Panc1 (cell line): ENCODE measurements at regions not wholly inside any gene's neighbourhood (a gene's known extent, or its start where the extent isn't known, plus 50 kb on each side); places are given as distances from the start of the nearest gene placed in this dataset.

ENCODE experiments used
- POLR2AphosphoS5 ChIP-seq: IDR thresholded peaks from 2 replicates; pipeline ENCODE4 v1.6.1; 2012; ENCODE audit warnings: mild to moderate bottlenecking, low read depth, low read length, moderate library complexity
- REST ChIP-seq, 2 experiments: IDR thresholded peaks; 2 replicates each; pipeline ENCODE4 v1.6.1; 2011 to 2012; ENCODE audit warnings: low read depth in 2 of 2, control low read depth in 1 of 2, low read length in 1 of 2, mild to moderate bottlenecking in 1 of 2, moderate library complexity in 1 of 2; ENCODE audit not compliant: insufficient read depth in 1 of 2
- SIN3A ChIP-seq: IDR thresholded peaks from 2 replicates; pipeline ENCODE4 v1.6.1; 2012; ENCODE audit warnings: low read depth, mild to moderate bottlenecking, low read length, moderate library complexity, borderline replicate concordance; ENCODE audit not compliant: insufficient read depth
- TF ChIP-seq, protein P1 (sequence below): fragments of 450-650 bp; IDR thresholded peaks from 2 replicates; pipeline ENCODE4 v1.5.1; 2017; ENCODE audit warnings: mild to moderate bottlenecking

- TF ChIP-seq, protein P1, sequence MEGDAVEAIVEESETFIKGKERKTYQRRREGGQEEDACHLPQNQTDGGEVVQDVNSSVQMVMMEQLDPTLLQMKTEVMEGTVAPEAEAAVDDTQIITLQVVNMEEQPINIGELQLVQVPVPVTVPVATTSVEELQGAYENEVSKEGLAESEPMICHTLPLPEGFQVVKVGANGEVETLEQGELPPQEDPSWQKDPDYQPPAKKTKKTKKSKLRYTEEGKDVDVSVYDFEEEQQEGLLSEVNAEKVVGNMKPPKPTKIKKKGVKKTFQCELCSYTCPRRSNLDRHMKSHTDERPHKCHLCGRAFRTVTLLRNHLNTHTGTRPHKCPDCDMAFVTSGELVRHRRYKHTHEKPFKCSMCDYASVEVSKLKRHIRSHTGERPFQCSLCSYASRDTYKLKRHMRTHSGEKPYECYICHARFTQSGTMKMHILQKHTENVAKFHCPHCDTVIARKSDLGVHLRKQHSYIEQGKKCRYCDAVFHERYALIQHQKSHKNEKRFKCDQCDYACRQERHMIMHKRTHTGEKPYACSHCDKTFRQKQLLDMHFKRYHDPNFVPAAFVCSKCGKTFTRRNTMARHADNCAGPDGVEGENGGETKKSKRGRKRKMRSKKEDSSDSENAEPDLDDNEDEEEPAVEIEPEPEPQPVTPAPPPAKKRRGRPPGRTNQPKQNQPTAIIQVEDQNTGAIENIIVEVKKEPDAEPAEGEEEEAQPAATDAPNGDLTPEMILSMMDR, result no peak
- no peak for TF ChIP-seq REST (IDR thresholded peaks at IDR 0.05; ENCODE audit: insufficient read depth in 1 of 2, low read depth in 2 of 2, low read length in 1 of 2)
- no peak for TF ChIP-seq SIN3A
- no peak for TF ChIP-seq POLR2AphosphoS5
Observed at GRCh38 chr14:44847526-44848309, 114.0 kb downstream of the KLHL28 start.
